GM21367 (cell line): ENCODE measurements at regions not wholly inside any gene's neighbourhood (a gene's known extent, or its start where the extent isn't known, plus 50 kb on each side); places are given as distances from the start of the nearest gene placed in this dataset.

Source experiments
- ATAC-seq: cut with Tn5 transposase; IDR thresholded peaks from one replicate; pipeline ENCODE4 v1.9.1; 2021; ENCODE audit not compliant: unreplicated experiment

DNA sequence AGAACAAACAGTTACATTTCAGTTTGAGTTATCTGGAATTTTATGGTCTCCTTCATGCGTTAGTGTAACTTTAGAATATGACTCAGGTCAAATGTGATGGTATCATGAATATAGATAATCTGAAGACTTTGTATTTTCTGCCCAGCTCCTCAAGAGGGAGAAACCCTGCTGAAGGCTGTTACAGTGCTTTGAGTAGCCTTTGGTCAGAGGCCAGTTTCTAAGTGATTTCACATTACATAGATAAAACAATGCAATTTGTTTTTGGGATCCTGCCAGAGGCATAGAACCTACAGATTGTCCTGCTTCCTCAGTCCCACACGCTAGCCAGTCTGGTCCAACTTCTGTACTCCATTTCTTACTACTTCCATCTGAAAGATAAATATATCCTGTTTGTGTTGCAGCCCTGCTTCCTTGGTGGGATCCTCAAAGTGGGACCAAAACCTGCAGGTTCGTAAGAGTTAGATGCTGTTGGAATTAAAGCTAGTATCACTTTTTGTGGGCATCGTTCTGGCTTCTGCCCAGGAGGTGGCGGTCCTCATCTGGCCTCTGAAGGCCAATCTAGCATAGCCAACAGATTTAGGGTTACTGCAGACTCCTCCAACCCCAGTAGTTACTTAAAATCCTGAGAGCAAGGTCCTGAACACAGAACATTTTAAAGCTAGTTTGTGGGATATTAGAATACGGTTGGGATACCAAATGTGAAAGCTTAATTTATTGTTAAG, 645.8 kb upstream of the USP24 start:
- no peak for ATAC-seq

DNA sequence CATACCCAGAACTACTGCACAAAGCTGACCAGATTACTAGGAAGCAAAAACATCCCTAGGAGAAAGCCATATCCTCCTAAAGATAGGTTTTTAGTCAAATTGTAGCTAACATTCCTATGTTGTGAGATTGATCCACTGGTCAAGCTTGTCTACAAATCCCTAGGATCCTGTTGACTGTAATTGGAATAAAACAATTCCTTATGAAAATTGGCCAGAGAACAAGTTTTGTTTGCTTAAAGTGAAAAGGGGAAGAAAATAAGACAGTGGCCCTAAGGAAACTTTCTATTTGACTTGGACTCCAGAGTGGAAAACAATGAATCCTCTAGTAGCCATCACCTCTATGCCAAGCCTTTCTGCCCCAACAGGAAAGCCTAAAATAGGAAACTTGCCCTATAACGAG, 645.2 kb upstream of the USP24 start:
- ATAC-seq = no peak

DNA sequence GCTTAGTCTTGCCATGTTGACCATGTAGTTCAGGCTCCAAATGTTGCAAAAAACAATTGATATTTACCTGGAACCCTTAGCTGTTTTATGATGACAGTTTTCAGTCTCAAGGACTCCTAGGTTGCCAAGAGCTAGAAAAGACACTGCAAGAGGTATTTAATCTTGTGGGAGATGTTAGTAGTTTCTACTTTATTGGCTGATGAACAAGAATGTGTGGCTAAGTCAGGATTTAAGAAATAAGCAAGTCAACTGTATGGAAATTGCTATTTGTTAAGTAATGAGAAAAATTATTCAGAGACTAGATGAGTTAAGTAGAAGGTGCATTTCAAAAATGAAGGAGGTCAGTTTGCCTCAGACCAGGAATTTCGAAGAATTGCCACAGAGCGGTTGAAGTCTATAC, 639.7 kb upstream of the USP24 start:
- ATAC-seq = no peak

- no peak for ATAC-seq
These were observed 633.7 kb upstream of the USP24 start for GRCh38 chr1:55848906-55849305.

GRCh38 chr1:55846051-55846450, 630.9 kb upstream of the USP24 start:
- ATAC-seq = no peak

DNA sequence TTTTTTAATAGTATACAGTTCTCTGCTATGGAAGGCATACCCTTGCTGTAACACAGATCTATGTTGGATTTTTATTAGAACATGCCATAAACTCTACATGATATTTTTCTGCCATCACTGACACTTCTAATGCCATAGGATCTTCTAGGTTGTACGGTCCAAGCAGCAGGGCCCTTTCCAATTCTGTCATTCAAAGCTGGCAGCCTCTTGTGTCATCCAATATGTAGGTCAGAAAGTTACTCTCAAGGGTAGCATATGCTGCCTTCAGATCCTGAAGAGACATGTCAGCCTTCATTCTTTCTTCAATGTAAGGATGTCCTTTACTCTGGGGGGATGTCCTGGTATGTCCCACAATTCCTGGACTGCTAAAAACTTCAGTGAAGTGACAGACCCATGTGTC, 629.2 kb upstream of the USP24 start:
- ATAC-seq = no peak

DNA sequence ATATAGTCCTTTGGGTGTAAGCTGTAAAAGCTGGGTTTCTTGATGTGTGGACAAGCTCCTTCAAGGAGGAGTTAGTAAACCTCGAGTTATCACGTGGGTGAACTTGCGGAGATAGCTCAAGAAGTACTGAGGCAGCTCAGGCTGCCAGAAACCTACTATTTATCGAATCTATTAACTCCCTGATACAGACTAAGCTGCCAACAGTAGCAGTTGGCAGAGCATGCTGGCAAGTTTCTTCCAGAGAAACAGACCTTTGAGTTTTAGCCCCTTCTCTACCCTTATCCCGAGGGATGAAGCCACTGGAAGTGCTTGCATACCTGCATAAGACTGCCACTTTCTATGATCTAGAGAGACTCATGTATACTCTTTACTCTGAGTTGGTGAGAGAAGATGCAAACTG, 624.5 kb upstream of the USP24 start:
- no peak for ATAC-seq

GRCh38 chr1:55839221-55839620, 624.1 kb upstream of the USP24 start:
- no peak for ATAC-seq

DNA sequence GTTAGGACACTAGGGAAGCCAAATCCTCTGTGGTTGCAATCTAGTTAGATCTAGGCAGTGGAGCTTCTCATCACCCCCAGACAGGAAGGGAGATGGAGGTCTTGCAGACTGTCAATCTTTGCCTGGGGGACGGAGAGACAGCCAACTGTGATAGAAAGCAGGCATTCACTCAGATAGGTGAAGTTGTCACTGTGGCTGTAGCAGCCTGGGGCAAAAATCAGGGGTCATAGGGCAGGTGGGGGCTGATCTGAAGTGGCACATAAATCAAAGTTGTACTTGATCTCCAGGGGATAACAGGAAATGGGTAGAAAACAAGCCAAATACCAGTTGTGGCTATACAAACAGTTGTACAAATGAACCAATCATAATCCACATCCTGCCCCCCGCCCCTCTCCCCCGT, 620.9 kb upstream of the USP24 start:
- ATAC-seq = no peak

DNA sequence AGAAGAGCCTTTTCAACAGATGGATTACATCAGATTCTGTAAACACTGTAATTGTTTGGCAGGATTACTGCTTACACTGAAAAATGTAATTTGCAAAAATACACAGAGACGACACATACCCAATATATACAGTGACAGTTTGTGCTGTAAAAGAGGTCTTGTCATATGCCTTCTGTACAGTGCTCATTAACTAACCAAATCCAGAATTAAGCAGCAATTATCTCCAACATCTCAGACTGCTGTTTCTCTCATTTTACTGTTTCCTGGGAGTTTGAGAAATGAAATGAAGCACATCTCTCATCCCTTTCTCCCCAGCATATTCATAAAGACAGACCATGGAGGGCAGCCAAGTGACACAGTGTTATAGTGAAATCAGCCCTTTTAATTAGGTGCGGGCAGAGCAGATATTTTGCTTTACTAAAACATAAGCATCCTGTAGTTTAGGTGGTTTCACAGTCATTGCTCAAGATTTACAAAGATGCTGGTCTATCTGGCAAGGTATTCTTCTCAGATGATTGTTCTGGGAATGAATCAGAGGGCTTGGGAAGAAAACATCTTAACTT, 618.4 kb upstream of the USP24 start:
- no peak for ATAC-seq

- ATAC-seq = no peak
These were observed 616.6 kb upstream of the USP24 start for GRCh38 chr1:55831759-55832158.

- ATAC-seq = no peak
These were observed 612.9 kb upstream of the USP24 start for GRCh38 chr1:55828044-55828443.

DNA sequence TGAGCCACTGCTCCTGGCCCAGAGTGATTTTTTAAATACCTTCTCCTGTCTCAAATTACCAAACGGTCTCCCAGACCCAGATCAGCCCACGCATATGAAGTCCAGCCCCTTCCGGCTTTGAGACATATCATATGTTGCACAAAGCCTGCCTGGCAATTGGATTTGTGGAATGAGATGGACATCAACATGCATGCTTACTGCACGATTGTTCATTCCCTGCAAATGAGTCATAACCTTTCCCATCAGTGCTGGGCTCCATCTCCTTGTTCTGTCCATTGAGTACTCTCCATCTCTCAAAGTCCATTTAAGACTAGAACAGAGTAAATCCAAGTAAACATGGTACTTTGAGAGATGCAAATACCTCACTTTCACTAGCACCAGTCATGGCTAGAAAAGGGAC, 612.2 kb upstream of the USP24 start:
- ATAC-seq = no peak

DNA sequence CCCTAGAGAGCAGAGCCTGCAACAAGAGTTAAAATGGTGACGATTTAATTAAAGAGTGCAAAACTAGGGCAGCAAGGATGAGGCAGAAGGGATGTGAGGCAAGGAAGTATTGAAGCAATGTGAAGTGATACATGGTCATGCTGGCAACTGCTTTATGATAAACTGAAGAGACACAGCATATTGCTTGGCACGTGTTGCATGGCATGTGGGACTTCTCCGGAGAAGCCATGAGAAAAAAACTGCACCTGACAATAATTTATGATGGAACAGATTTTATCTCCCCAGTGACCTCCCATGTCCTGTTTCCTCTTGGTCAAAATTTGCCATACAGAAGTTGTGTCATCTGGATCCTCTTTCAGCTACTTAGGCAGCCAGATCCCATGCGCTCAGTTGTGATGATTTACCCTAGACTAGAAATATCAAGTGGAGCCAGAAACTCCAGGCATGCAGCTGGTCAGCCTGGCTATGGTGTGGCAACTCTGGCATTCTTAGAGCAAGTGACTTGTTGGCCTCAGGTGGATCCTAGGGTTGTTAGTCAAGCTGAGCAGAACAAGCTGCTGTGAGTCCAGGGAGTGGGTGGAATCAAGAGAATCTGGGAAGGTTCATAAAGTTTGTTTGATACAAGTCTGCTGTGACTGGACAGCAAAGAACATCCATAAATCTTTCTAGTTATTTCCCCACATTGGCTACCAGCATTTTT, 611.4 kb upstream of the USP24 start:
- ATAC-seq = no peak

- ATAC-seq = no peak
These were observed 610.3 kb upstream of the USP24 start for GRCh38 chr1:55825461-55825860.

DNA sequence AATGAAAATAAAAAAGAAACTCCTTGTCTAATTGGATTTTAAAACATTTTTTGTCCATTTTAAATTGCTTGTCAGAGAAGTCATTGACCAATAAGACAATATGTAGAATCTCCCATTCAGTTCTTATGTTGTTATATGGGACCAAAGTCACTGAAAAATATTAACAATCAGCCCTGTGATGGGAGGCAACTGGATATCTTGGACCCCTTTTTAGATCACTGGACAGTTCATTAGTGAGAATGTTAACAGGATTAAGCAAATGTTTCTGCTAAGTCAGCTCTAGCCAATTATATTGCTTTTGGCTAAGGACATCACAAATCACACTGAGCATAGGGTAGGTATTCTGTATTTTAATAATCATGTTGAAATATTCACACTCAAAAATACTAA, 609.1 kb upstream of the USP24 start:
- no peak for ATAC-seq

DNA sequence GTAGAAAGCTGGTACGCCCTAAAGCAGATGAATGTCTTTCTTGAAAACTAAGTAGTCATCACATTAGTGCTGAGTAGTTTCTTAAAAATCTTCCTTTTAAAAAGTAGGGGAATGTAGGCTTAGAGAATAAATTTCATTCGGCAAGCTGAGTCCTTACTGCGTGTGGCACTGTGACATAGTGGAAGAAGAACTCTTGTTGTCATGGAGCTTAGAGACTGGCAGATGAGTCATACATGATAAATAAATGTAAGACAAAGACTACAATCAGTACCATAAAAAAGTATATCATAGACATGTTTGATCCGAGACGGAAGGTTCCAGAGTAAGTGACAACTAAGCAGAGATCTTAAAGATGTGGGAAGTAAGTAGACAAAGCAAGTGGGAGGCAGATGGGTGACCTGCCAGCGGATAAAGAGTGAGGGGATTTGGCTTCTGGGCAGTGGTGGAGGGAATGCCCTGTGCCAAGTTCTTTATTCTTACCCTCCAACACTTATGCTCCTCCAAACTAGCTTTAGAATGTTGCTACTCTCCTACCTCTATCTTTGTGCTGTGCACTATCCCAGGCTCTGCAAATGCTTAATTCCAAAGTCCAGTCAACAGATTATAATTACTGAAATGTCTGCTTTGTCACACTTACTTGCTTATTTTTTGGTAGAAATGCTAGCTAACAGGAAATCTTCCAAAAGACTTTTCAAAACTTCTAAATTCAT, 608.5 kb upstream of the USP24 start:
- ATAC-seq = no peak

DNA sequence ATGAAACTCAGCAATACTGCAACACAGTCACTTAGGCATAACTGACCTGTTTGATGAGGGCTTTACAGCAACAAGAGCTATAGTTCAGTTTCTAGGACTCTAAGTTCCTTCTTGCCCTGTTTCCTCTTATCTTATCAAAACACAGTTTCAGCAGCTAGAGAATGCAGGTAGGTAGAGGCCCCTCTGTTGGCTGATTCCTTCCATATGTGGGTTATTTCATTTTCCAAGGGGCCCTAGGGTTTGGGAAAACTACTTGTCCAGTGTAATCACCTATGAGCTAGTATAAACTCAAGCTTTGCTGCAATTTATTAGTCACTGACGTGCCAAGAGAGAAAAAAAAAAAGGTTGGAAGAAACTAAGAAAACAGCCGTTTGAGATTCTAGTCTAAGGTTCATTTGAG, 607.7 kb upstream of the USP24 start:
- ATAC-seq = no peak

DNA sequence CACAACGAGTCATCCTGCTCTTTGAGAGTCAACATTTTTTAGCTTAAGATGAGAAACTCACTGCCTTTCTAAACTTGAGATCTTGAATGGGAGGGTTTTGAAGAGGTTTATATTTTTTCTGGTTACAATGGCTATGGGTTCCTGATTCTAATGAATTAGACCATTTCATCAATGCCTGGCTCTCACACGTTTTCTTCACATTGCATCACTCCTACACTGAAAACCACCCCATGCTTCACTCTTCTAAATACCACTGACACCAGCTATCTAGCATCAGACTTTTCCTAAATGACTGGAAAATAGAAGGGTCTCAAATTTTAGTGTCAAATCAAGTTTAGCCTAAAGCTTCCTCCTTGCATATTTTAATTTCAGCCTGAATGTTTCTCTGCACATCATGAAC, 606.1 kb upstream of the USP24 start:
- ATAC-seq = no peak

- no peak for ATAC-seq
These were observed 605.3 kb upstream of the USP24 start for GRCh38 chr1:55820501-55820900.

GRCh38 chr1:55819011-55819410, 603.8 kb upstream of the USP24 start:
- no peak for ATAC-seq
